WI38 (cell line): ENCODE measurements at regions not wholly inside any gene's neighbourhood (a gene's known extent, or its start where the extent isn't known, plus 50 kb on each side); places are given as distances from the start of the nearest gene placed in this dataset.

Experiments
- H3K4me3 ChIP-seq: 2 replicates; pipeline ENCODE4 v1.5.1; 2011; ENCODE audit warnings: low read depth, mild to moderate bottlenecking, control low read depth, low read length
- TF ChIP-seq, protein P1 (sequence below): IDR thresholded peaks from 2 replicates; pipeline ENCODE4 v1.5.1; 2012; ENCODE audit warnings: low read depth, mild to moderate bottlenecking, control low read depth, low read length

DNA sequence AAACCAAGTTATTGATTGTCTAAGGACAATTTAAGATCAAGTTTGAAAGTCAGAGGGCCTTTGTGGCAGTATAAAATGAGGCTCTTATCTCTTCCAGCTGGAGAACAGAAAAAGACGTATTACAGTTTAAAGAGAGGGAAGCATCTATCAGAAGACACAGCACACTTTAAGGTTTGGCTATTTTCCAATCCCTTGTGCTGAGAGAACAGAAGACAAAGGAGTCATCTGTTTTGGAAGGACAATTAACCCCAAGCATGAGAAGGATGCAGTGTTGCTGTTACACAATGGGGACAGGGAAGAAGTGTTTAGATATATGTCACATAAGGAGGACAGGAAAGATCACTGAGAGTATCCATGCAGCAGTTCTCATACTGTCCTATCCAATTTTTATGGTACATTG, 1224.2 kb upstream of the SORCS1 start:
- TF ChIP-seq, protein P1, sequence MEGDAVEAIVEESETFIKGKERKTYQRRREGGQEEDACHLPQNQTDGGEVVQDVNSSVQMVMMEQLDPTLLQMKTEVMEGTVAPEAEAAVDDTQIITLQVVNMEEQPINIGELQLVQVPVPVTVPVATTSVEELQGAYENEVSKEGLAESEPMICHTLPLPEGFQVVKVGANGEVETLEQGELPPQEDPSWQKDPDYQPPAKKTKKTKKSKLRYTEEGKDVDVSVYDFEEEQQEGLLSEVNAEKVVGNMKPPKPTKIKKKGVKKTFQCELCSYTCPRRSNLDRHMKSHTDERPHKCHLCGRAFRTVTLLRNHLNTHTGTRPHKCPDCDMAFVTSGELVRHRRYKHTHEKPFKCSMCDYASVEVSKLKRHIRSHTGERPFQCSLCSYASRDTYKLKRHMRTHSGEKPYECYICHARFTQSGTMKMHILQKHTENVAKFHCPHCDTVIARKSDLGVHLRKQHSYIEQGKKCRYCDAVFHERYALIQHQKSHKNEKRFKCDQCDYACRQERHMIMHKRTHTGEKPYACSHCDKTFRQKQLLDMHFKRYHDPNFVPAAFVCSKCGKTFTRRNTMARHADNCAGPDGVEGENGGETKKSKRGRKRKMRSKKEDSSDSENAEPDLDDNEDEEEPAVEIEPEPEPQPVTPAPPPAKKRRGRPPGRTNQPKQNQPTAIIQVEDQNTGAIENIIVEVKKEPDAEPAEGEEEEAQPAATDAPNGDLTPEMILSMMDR: no peak
- H3K4me3 ChIP-seq: no peak overlapping the region

DNA sequence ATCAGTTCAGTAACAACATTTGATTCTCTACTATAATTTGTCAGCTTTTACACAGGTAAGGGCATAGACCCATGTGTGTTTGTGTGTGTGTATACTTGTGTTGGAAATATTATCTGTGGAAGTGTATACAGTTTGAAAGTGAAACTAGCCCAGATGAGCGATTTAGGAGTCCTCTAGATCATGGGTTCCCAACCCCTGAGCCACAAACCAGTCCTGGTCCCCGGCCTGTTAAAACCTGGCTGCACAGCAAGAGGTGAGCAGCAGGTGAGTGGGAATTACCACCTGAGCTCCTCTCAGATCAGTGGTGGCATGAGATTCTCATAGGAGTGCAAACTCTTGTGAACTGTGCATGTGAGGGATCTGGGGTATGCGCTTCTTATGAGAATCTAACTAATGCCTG, 1221.5 kb upstream of the SORCS1 start:
- H3K4me3 ChIP-seq: no peak overlapping the region
- TF ChIP-seq, protein P1: no peak

DNA sequence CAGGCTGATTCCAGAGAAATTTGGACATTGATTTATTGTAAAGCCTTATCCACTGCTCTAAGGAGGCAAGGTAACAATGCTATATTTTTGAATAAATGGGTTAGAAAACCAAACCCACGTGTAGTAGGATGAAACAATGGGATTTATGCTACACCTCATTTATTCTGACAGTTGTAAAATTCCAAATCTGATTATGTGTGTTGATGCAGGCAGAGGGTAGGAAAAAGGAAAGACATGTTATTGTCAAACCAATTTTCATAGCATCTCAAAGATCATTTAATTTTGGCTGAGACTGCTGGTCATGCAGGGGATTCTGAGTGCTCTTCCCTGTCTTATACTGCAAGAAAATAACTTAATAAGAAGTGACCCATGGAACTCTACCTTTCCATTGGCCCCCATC, 1219.9 kb upstream of the SORCS1 start:
- no peak overlapping the region for H3K4me3 ChIP-seq
- TF ChIP-seq, protein P1: no peak

DNA sequence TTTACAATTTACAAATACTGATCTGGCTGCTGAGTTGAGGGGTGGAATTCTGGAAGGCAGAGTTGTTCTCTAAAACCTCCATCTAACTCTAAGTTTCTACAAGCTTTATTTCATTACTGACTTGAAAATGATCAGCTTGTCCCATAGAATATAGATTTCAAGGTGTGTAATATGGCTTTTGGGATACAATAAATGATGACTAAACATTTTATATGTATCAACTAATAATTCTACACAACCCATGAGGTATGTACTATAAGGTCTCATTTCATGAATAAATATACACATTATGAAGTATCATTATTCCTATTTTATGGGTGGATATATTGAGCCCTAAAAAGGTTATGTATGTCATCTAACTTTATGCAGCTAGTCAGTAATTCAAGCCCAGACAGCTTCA, 1214.3 kb upstream of the SORCS1 start:
- H3K4me3 ChIP-seq: no peak overlapping the region
- TF ChIP-seq, protein P1: no peak

DNA sequence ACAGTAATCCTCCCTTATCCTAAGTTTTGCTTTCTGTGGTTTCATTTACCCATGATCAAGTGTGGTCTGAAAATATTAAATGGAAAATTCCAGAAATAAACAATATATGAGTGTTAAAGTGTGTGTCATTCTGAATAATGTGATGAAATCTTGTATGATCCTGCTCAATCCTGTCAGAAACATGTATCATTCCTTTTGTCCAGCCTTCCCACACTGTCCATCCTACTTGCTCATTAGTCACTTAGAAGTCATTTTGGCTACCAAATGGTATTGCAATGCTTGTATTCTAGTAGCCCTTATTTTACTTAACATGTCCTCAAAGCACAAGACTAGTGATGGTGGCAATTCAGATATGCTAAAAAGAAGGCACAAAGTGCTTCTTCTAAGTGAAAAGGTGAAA, 1211.2 kb upstream of the SORCS1 start:
- TF ChIP-seq, protein P1: no peak
- no peak overlapping the region for H3K4me3 ChIP-seq

DNA sequence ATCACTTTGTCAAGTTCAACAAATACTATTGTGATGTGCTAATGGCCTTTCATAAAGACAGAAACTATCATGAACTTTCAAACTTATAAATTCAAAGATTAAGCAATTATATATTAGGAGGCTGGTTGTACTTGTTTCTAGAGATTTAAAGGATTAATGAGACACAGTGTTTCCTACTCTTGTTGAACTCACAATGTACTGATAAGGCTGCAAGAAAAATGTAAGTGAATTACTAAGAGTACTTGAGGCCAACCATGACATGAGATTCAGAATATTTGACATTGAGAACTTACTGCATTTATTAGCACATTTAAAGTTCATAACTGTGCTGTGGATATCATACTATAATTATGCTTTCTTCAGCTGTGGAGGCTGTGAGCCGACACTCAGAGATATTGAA, 1210.5 kb upstream of the SORCS1 start:
- no peak overlapping the region for H3K4me3 ChIP-seq
- TF ChIP-seq, protein P1: no peak

DNA sequence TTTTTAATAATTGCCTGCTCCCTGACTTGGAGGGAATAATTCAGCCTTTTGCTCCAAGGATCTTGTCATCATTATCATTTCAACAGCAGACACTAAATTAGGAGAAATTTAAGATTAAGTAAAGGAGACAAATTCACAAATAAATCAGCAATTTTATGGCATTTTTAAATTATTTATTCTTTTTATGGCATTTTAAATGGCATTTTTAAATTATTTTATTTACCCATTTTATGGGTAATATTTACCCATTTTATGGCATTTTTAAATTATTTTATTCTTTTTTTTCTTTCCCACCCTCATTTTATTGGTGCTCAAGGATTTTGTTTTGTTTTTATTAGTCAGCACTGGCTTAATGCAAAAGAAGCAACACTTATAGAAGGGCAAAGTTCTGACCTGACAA, 1201.0 kb upstream of the SORCS1 start:
- TF ChIP-seq, protein P1: no peak
- no peak overlapping the region for H3K4me3 ChIP-seq
